Right lobe of liver (tissue), 4 donors: ENCODE measurements at regions not wholly inside any gene's neighbourhood (a gene's known extent, or its start where the extent isn't known, plus 50 kb on each side); places are given as distances from the start of the nearest gene placed in this dataset.

ENCODE experiments used
- POLR2A ChIP-seq: fragments of 450-650 bp; IDR thresholded peaks from one replicate; pipeline ENCODE4 v1.6.1; 2017; ENCODE audit warnings: antibody characterized with exemption, mild to moderate bottlenecking
- TF ChIP-seq, protein P1 (sequence below), 4 donors: fragments of 200-600 bp in 3 of 4; fragments of 450-650 bp in 1 of 4; IDR thresholded peaks; one replicate each; pipeline versions ENCODE4 v1.5.1 to v1.8.0; 2016 to 2022; ENCODE audit warnings: antibody characterized with exemption in 4 of 4, mild to moderate bottlenecking in 2 of 4
- donor health status: DM: no; HTN: no; CAD: no.
- donor health status: DM: no; HTN: no; CAD: no.
- donor health status: DM: no; HTN: yes; CAD: no.

DNA sequence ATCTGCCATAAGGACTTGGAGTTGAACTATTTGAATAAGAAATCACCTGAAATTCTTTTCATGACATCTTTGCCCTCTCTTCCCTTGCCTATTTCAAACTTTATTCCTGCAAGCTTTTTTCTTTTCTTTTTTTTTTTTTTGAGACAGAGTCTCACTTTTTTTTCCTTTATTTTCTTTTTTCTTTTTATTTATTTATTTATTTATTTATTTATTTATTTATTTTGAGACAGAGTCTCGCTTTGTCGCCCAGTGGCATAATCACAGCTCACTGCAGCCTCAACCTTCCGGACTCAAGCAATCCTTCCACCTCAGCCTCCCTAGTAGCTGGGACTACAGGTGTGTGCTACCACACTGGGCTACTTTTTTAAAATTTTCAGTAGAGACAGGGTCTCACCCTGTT, 369.3 kb upstream of the ATP11B start:
- TF ChIP-seq, protein P1, sequence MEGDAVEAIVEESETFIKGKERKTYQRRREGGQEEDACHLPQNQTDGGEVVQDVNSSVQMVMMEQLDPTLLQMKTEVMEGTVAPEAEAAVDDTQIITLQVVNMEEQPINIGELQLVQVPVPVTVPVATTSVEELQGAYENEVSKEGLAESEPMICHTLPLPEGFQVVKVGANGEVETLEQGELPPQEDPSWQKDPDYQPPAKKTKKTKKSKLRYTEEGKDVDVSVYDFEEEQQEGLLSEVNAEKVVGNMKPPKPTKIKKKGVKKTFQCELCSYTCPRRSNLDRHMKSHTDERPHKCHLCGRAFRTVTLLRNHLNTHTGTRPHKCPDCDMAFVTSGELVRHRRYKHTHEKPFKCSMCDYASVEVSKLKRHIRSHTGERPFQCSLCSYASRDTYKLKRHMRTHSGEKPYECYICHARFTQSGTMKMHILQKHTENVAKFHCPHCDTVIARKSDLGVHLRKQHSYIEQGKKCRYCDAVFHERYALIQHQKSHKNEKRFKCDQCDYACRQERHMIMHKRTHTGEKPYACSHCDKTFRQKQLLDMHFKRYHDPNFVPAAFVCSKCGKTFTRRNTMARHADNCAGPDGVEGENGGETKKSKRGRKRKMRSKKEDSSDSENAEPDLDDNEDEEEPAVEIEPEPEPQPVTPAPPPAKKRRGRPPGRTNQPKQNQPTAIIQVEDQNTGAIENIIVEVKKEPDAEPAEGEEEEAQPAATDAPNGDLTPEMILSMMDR (IDR thresholded peaks at IDR 0.05): no peak
- TF ChIP-seq POLR2A: no peak
